Esophagus muscularis mucosa (tissue), 4 donors: ENCODE measurements at regions not wholly inside any gene's neighbourhood (a gene's known extent, or its start where the extent isn't known, plus 50 kb on each side); places are given as distances from the start of the nearest gene placed in this dataset.
"Not testable (repeated sequence)": the region's sequence is repeated elsewhere in the genome, so short reads cannot be mapped to it uniquely, and the experiment has no call there.

Source experiments
- DNase-seq: peaks from one replicate; pipeline ENCODE4 v3.0.0-alpha.2; 2017; ENCODE audit errors: extremely low spot score
- H3K27ac ChIP-seq, 4 donors: fragments of 200-600 bp; sonication (generic); replicated peaks in 1 of 4; 1 replicate in 3 of 4; 2 replicates in 1 of 4; pipeline ENCODE4 v1.5.1; 2016 to 2019; ENCODE audit warnings: mild to moderate bottlenecking in 1 of 4
- H3K27me3 ChIP-seq, 4 donors: fragments of 200-600 bp; sonication (generic); one replicate each; pipeline versions ENCODE4 v1.5.1 to v1.6.0; 2016 to 2019
- H3K36me3 ChIP-seq, 4 donors: fragments of 200-600 bp; sonication (generic); one replicate each; pipeline ENCODE4 v1.5.1; 2016 to 2019
- H3K4me1 ChIP-seq, 4 donors: fragments of 200-600 bp; sonication (generic); one replicate each; pipeline ENCODE4 v1.5.1; 2016 to 2019
- H3K4me3 ChIP-seq, 4 donors: fragments of 200-600 bp; sonication (generic); 1 replicate in 2 of 4; 2 replicates in 2 of 4; pipeline ENCODE4 v1.5.1; 2016 to 2019; ENCODE audit warnings: mild to moderate bottlenecking in 4 of 4, moderate library complexity in 1 of 4
- H3K9me3 ChIP-seq, 4 donors: fragments of 200-600 bp; sonication (generic); 1 replicate in 3 of 4; 2 replicates in 1 of 4; pipeline ENCODE4 v1.5.1; 2016 to 2019
- CTCF ChIP-seq, 3 experiments: fragments of 200-600 bp in 2 of 3; fragments of 450-650 bp in 1 of 3; sonication (generic) in 2 of 3; IDR thresholded peaks; one replicate each; pipeline ENCODE4 v1.5.1; 2017 to 2019; ENCODE audit warnings: antibody characterized with exemption in 3 of 3, mild to moderate bottlenecking in 2 of 3, moderate library complexity in 1 of 3
- EP300 ChIP-seq: sonication (generic); formaldehyde crosslinking; IDR thresholded peaks from one replicate; pipeline ENCODE4 v1.6.1; 2017; ENCODE audit warnings: antibody characterized with exemption
- POLR2A ChIP-seq: fragments of 450-650 bp; IDR thresholded peaks from one replicate; pipeline ENCODE4 v1.6.1; 2017; ENCODE audit warnings: antibody characterized with exemption, moderate library complexity, mild to moderate bottlenecking, low read depth
- POLR2AphosphoS5 ChIP-seq, 2 donors: sonication (generic); formaldehyde crosslinking; IDR thresholded peaks; one replicate each; pipeline ENCODE4 v1.6.1; 2017; ENCODE audit warnings: antibody characterized with exemption in 2 of 2
- whole genome bisulfite sequencing: methylation state at CpG from one replicate; pipeline ENCODE4 v1.1.5; 2018; 5-methylcytosine and 5-hydroxymethylcytosine counted together
- intact Hi-C: fragments of 100-400 bp; cut with DNase I; formaldehyde crosslinking; loops from one replicate; pipeline ENCODE4 v1.15.1; 2023

- Histone ChIP-seq H3K4me1 (no peaks in the 10 kb centered on the region), H3K36me3 (no peaks in the 10 kb centered on the region), H3K4me3 (no peak overlapping the region), H3K9me3 (peaks cover 0 to 4% (median 0%) of the 10 kb centered on the region in 4 donors), H3K27ac (no peak overlapping the region), H3K27me3 (no peaks in the 10 kb centered on the region)
- TF ChIP-seq EP300 (no peak), POLR2A (no peak), CTCF (IDR thresholded peaks at IDR 0.05) (no peak), POLR2AphosphoS5 (IDR thresholded peaks at IDR 0.05) (no peak)
- no peak for DNase-seq
- intact Hi-C loops: no loop called here
- WGBS: 15% methylated on average over 1 of the region's 1 CpG
Measured at GRCh38 chr14:85016496-85016895, 513.4 kb upstream of the FLRT2 start.

- intact Hi-C loops, H3K36me3 ChIP-seq, DNase-seq, H3K27ac ChIP-seq, H3K4me1 ChIP-seq, H3K9me3 ChIP-seq, H3K4me3 ChIP-seq, H3K27me3 ChIP-seq: not testable (repeated sequence)
- 96% methylated on average over 7 of the region's 7 CpGs for WGBS
Measured at GRCh38 chr14:85023866-85024265, 506.1 kb upstream of the FLRT2 start.

- DNase-seq: no peak
- H3K27me3 ChIP-seq: no peaks in the 10 kb centered on the region
- no peak overlapping the region for H3K27ac ChIP-seq
- H3K4me1 ChIP-seq: no peaks in the 10 kb centered on the region
- H3K36me3 ChIP-seq: no peaks in the 10 kb centered on the region
- H3K9me3 ChIP-seq: no peaks in the 10 kb centered on the region
- WGBS: 80% methylated on average over 2 of the region's 2 CpGs
- no peak overlapping the region for H3K4me3 ChIP-seq
- intact Hi-C loops: no loop called here
- TF ChIP-seq EP300 (no peak), POLR2A (no peak), CTCF (IDR thresholded peaks at IDR 0.05) (no peak), POLR2AphosphoS5 (IDR thresholded peaks at IDR 0.05) (no peak)
Measured at GRCh38 chr14:85024931-85025330, 505.0 kb upstream of the FLRT2 start.

GRCh38 chr14:85027681-85028370, 502.1 kb upstream of the FLRT2 start:
- DNase-seq: no peak
- Histone ChIP-seq H3K4me1 (no peaks in the 10 kb centered on the region), H3K9me3 (no peaks in the 10 kb centered on the region), H3K36me3 (no peaks in the 10 kb centered on the region), H3K27ac (no peak overlapping the region), H3K27me3 (no peaks in the 10 kb centered on the region), H3K4me3 (no peak overlapping the region)
- 86% methylated on average over 2 of the region's 2 CpGs for WGBS
- intact Hi-C loops: no loop called here
- no peak for TF ChIP-seq POLR2A
- no peak for TF ChIP-seq CTCF (IDR thresholded peaks at IDR 0.05)
- TF ChIP-seq POLR2AphosphoS5 (IDR thresholded peaks at IDR 0.05): no peak
- no peak for TF ChIP-seq EP300

GRCh38 chr14:85037411-85037810, 492.5 kb upstream of the FLRT2 start:
- no peaks in the 10 kb centered on the region for H3K9me3 ChIP-seq
- H3K4me1 ChIP-seq: no peaks in the 10 kb centered on the region
- intact Hi-C loops: no loop called here
- no peak overlapping the region for H3K27ac ChIP-seq
- DNase-seq: no peak
- no peaks in the 10 kb centered on the region for H3K27me3 ChIP-seq
- 98% methylated on average over 2 of the region's 2 CpGs for WGBS
- no peak for TF ChIP-seq POLR2A
- no peak for TF ChIP-seq CTCF (IDR thresholded peaks at IDR 0.05)
- no peak for TF ChIP-seq POLR2AphosphoS5 (IDR thresholded peaks at IDR 0.05)
- TF ChIP-seq EP300: no peak
- no peak overlapping the region for H3K4me3 ChIP-seq
- no peaks in the 10 kb centered on the region for H3K36me3 ChIP-seq
